H1 (cell line): ENCODE measurements at regions not wholly inside any gene's neighbourhood (a gene's known extent, or its start where the extent isn't known, plus 50 kb on each side); places are given as distances from the start of the nearest gene placed in this dataset.
"Not testable (repeated sequence)": the region's sequence is repeated elsewhere in the genome, so short reads cannot be mapped to it uniquely, and the experiment has no call there.

ENCODE experiments used
- CTCF ChIA-PET: fragments of 300-600 bp; sonication (Branson Sonifier 250); formaldehyde crosslinking; loops from one replicate; lab custom pipeline; 2021; ENCODE audit not compliant: partially characterized antibody; lab: Charles Lee
- POLR2A ChIA-PET: fragments of 300-600 bp; sonication (Branson Sonifier 250); formaldehyde crosslinking; loops from one replicate; lab custom pipeline; 2021; ENCODE audit warnings: inconsistent platforms; ENCODE audit not compliant: partially characterized antibody; lab: Charles Lee
- DNase-seq, 2 experiments: peaks; one replicate each; pipeline versions ENCODE4 v3.0.0 to v3.0.0-alpha.2; 2010 to 2022; ENCODE audit warnings: low spot score in 2 of 2, low read depth in 1 of 2, mixed read lengths in 1 of 2
- FAIRE-seq: peaks from 2 replicates; lab custom pipeline; 2011; peaks lifted over from hg19 to GRCh38; lab: Jason Lieb, UNC
- H2AFZ ChIP-seq: 2 replicates; pipeline ENCODE4 v1.8.1; 2012; ENCODE audit warnings: low read length, inconsistent platforms
- H2AK5ac ChIP-seq: 2 replicates; pipeline ENCODE4 v1.6.1; 2013; ENCODE audit warnings: low read depth, low read length
- H2BK120ac ChIP-seq: replicated peaks from 2 replicates; pipeline ENCODE3; 2013; ENCODE audit warnings: low read depth, low read length, inconsistent platforms
- H2BK12ac ChIP-seq: 2 replicates; pipeline ENCODE4 v1.6.1; 2013; ENCODE audit warnings: low read depth, low read length
- H2BK15ac ChIP-seq: 2 replicates; pipeline ENCODE4 v1.6.1; 2013; ENCODE audit warnings: low read length
- H2BK20ac ChIP-seq: 2 replicates; pipeline ENCODE4 v1.6.1; 2013; ENCODE audit warnings: low read length
- H2BK5ac ChIP-seq: 2 replicates; pipeline ENCODE4 v1.6.1; 2013; ENCODE audit warnings: low read depth, low read length
- H3K14ac ChIP-seq: 2 replicates; pipeline ENCODE4 v1.6.1; 2013; ENCODE audit warnings: inconsistent platforms; ENCODE audit not compliant: insufficient read length
- H3K18ac ChIP-seq: 2 replicates; pipeline ENCODE4 v1.6.1; 2013; ENCODE audit warnings: low read length; ENCODE audit errors: extremely low read depth
- H3K23ac ChIP-seq: 2 replicates; pipeline ENCODE4 v1.6.1; 2013; ENCODE audit warnings: inconsistent platforms; ENCODE audit not compliant: insufficient read length
- H3K23me2 ChIP-seq: 2 replicates; pipeline ENCODE4 v1.6.1; 2013; ENCODE audit warnings: low read depth, low read length
- H3K27ac ChIP-seq: 2 replicates; pipeline ENCODE4 v1.6.1; 2011; ENCODE audit warnings: low read depth, low read length, inconsistent platforms
- H3K27me3 ChIP-seq, 4 experiments: replicated peaks in 1 of 4; 1 replicate in 1 of 4; 2 replicates in 3 of 4; pipeline versions ENCODE4 v1.6.1 to v1.8.1; 2011 to 2013; ENCODE audit warnings: low read length in 3 of 4, mild to moderate bottlenecking in 3 of 4, inconsistent platforms in 2 of 4, mixed read lengths in 2 of 4, moderate library complexity in 1 of 4; ENCODE audit not compliant: control insufficient read depth in 3 of 4, insufficient read depth in 3 of 4; ENCODE audit errors: extremely low read depth in 1 of 4
- H3K36me3 ChIP-seq, 4 experiments: 2 replicates each; pipeline versions ENCODE4 v1.6.1 to v1.8.1; 2011 to 2013; ENCODE audit warnings: mild to moderate bottlenecking in 4 of 4, low read length in 3 of 4, moderate library complexity in 2 of 4, control low read depth in 1 of 4, inconsistent platforms in 1 of 4; ENCODE audit not compliant: insufficient read depth in 4 of 4, control insufficient read depth in 2 of 4
- H3K4ac ChIP-seq: replicated peaks from 2 replicates; pipeline ENCODE3; 2013; ENCODE audit warnings: low read length, low read depth, mixed read lengths, inconsistent platforms; ENCODE audit not compliant: insufficient read length
- H3K4me1 ChIP-seq, 4 experiments: replicated peaks in 1 of 4; 1 replicate in 1 of 4; 2 replicates in 3 of 4; pipeline versions ENCODE4 v1.6.1 to v1.8.1; 2011 to 2013; ENCODE audit warnings: low read length in 3 of 4, inconsistent platforms in 2 of 4, mixed read lengths in 1 of 4; ENCODE audit not compliant: insufficient read depth in 4 of 4, control insufficient read depth in 3 of 4
- H3K4me2 ChIP-seq, 2 experiments: 2 replicates each; pipeline versions ENCODE4 v1.6.1 to v1.8.1; 2011 to 2013; ENCODE audit warnings: low read depth in 2 of 2, low read length in 2 of 2, control low read depth in 1 of 2, inconsistent platforms in 1 of 2, mild to moderate bottlenecking in 1 of 2; ENCODE audit not compliant: insufficient read depth in 1 of 2
- H3K4me3 ChIP-seq, 4 experiments: fragments of 200-600, 300-600 bp in 1 of 4; sonication (generic), shearing (Covaris generic), sonication (Bioruptor Twin) in 1 of 4; 2 replicates each; pipeline versions ENCODE4 v1.5.1 to v1.8.1; 2011 to 2016; ENCODE audit warnings: low read length in 4 of 4, low read depth in 3 of 4, control low read depth in 2 of 4, inconsistent platforms in 2 of 4, mild to moderate bottlenecking in 2 of 4, mixed read lengths in 1 of 4, moderate library complexity in 1 of 4; ENCODE audit not compliant: insufficient read depth in 2 of 4; ENCODE audit errors: extremely low read depth in 1 of 4
- H3K56ac ChIP-seq: replicated peaks from 2 replicates; pipeline ENCODE3; 2013; ENCODE audit warnings: low read depth, mild to moderate bottlenecking, mixed read lengths, low read length, inconsistent platforms; ENCODE audit not compliant: insufficient read length
- H3K79me1 ChIP-seq: 2 replicates; pipeline ENCODE4 v1.6.1; 2013; ENCODE audit warnings: low read depth, low read length, control low read depth
- H3K79me2 ChIP-seq, 2 experiments: 2 replicates each; pipeline versions ENCODE4 v1.6.1 to v1.8.1; 2012 to 2013; ENCODE audit warnings: low read length in 2 of 2, mild to moderate bottlenecking in 2 of 2, inconsistent platforms in 1 of 2; ENCODE audit not compliant: insufficient read depth in 2 of 2, control insufficient read depth in 1 of 2
- H3K9ac ChIP-seq, 4 experiments: replicated peaks in 1 of 4; 1 replicate in 1 of 4; 2 replicates in 3 of 4; pipeline versions ENCODE4 v1.6.1 to v1.8.1; 2011 to 2013; ENCODE audit warnings: low read depth in 3 of 4, low read length in 3 of 4, control low read depth in 2 of 4, mild to moderate bottlenecking in 2 of 4, moderate library complexity in 2 of 4, inconsistent platforms in 1 of 4; ENCODE audit errors: extremely low read depth in 1 of 4
- H3K9me3 ChIP-seq, 2 experiments: 2 replicates each; pipeline versions ENCODE4 v1.6.1 to v1.8.1; 2012 to 2013; ENCODE audit warnings: mild to moderate bottlenecking in 2 of 2, moderate library complexity in 2 of 2, control low read depth in 1 of 2, inconsistent platforms in 1 of 2, low read depth in 1 of 2, low read length in 1 of 2, mixed read lengths in 1 of 2; ENCODE audit not compliant: insufficient read depth in 2 of 2
- H4K20me1 ChIP-seq, 2 experiments: replicated peaks in 1 of 2; 2 replicates each; pipeline versions ENCODE3 to v1.8.1; 2011 to 2013; ENCODE audit warnings: inconsistent platforms in 2 of 2, low read length in 2 of 2, mild to moderate bottlenecking in 1 of 2; ENCODE audit not compliant: insufficient read depth in 2 of 2, control insufficient read depth in 1 of 2
- H4K5ac ChIP-seq: 2 replicates; pipeline ENCODE4 v1.6.1; 2013; ENCODE audit warnings: low read length, low read depth, mixed read lengths, inconsistent platforms; ENCODE audit not compliant: insufficient read length
- H4K8ac ChIP-seq: 2 replicates; pipeline ENCODE4 v1.8.0; 2013; ENCODE audit warnings: mild to moderate bottlenecking, moderate library complexity, low read length, inconsistent platforms; ENCODE audit not compliant: insufficient read depth; ENCODE audit errors: extremely low read depth
- H4K91ac ChIP-seq: replicated peaks from 2 replicates; pipeline ENCODE3; 2013; ENCODE audit warnings: low read length, mixed read lengths, inconsistent platforms; ENCODE audit not compliant: insufficient read length
- ASH2L ChIP-seq: fragments of 200-600, 300-600 bp; sonication (generic); IDR thresholded peaks from one replicate; pipeline ENCODE4 v1.7.1; 2017; ENCODE audit warnings: low read length
- KDM5A ChIP-seq: fragments of 200-600 bp; IDR thresholded peaks from 2 replicates; pipeline ENCODE4 v1.7.1; 2012; ENCODE audit warnings: mild to moderate bottlenecking, low read length, inconsistent platforms, mixed read lengths
- PHF8 ChIP-seq: fragments of 200-600 bp; sonication (generic); conservative IDR thresholded peaks from 2 replicates; pipeline ENCODE4 v1.7.1; 2012; ENCODE audit warnings: low read depth, mild to moderate bottlenecking, inconsistent platforms, low read length, moderate library complexity
- POU5F1 ChIP-seq: IDR thresholded peaks from 2 replicates; pipeline ENCODE4 v1.6.1; 2011; ENCODE audit warnings: low read depth, mild to moderate bottlenecking, low read length, moderate library complexity
- WGBS, 2 experiments: shearing (Covaris generic) in 1 of 2; methylation state at CpG; one replicate each; pipeline versions ENCODE4 v1.1.6 to v1.1.7; 2013 to 2015; ENCODE audit warnings: low lambda C conversion rate in 2 of 2, mixed read lengths in 2 of 2, inconsistent platforms in 1 of 2, low coverage in 1 of 2, missing lambda C conversion rate in 1 of 2; ENCODE audit not compliant: insufficient replicate concordance in 2 of 2, insufficient coverage in 1 of 2, insufficient read length in 1 of 2; ENCODE audit errors: extremely low coverage in 1 of 2, missing lambda C conversion rate in 1 of 2; 5-methylcytosine and 5-hydroxymethylcytosine counted together

GRCh38 chr7:16260236-16260728 lies 161.1 kb downstream of the CRPPA start (continued):
- TF ChIP-seq PHF8 (no peak), KDM5A (no peak), POU5F1 (no peak), ASH2L (no peak)

- H2BK12ac ChIP-seq, H4K8ac ChIP-seq, H3K4me3 ChIP-seq, DNase-seq, FAIRE-seq, H2AFZ ChIP-seq, H3K9me3 ChIP-seq, H3K36me3 ChIP-seq, H2AK5ac ChIP-seq, H4K20me1 ChIP-seq, H3K79me2 ChIP-seq, H2BK15ac ChIP-seq, H3K14ac ChIP-seq, H3K4me2 ChIP-seq, H4K5ac ChIP-seq, H3K4me1 ChIP-seq, H3K9ac ChIP-seq, POLR2A ChIA-PET, H2BK5ac ChIP-seq, H3K18ac ChIP-seq, H3K56ac ChIP-seq, H3K79me1 ChIP-seq, H3K27ac ChIP-seq, H3K23ac ChIP-seq, H3K27me3 ChIP-seq, H2BK20ac ChIP-seq, CTCF ChIA-PET, H4K91ac ChIP-seq, H3K4ac ChIP-seq, H2BK120ac ChIP-seq, H3K23me2 ChIP-seq: not testable (repeated sequence)
- WGBS, 2 experiments: 100% methylated on average over 1 of the region's 1 CpG; no CpG with 5 or more reads in 1 of the 2 experiments
Observed at GRCh38 chr7:16256419-16256818, 164.9 kb downstream of the CRPPA start.
